Psoas muscle (tissue), 7 donors: ENCODE measurements at regions not wholly inside any gene's neighbourhood (a gene's known extent, or its start where the extent isn't known, plus 50 kb on each side); places are given as distances from the start of the nearest gene placed in this dataset.

Source experiments
- ATAC-seq, 4 donors: fragments of 200-7000 bp; cut with Tn5 transposase; one replicate each; pipeline ENCODE4 v1.9.1; 2020; ENCODE audit warnings: moderate library complexity in 3 of 4, mild to moderate bottlenecking in 2 of 4
- DNase-seq, 2 donors: peaks; one replicate each; pipeline ENCODE4 v3.0.0-alpha.2; 2020
- H3K27ac ChIP-seq: fragments of 200-600 bp; one replicate; pipeline ENCODE4 v1.8.0; 2022
- H3K27me3 ChIP-seq, 3 donors: fragments of 200-600 bp in 1 of 3; one replicate each; pipeline versions ENCODE4 v1.6.1 to v1.8.0; 2013 to 2022; ENCODE audit warnings: low read length in 2 of 3, mild to moderate bottlenecking in 2 of 3, moderate library complexity in 1 of 3; ENCODE audit not compliant: insufficient read depth in 3 of 3
- H3K36me3 ChIP-seq, 2 donors: fragments of 200-600 bp in 1 of 2; one replicate each; pipeline versions ENCODE4 v1.6.1 to v1.8.0; 2013 to 2022; ENCODE audit warnings: low read depth in 1 of 2, mild to moderate bottlenecking in 1 of 2, moderate library complexity in 1 of 2; ENCODE audit not compliant: insufficient read depth in 1 of 2
- H3K4me1 ChIP-seq: fragments of 200-600 bp; one replicate; pipeline ENCODE4 v1.8.0; 2022
- H3K4me3 ChIP-seq: fragments of 200-600 bp; one replicate; pipeline ENCODE4 v1.8.0; 2022; ENCODE audit warnings: mild to moderate bottlenecking
- H3K9me3 ChIP-seq: fragments of 200-600 bp; one replicate; pipeline ENCODE4 v1.8.0; 2022
- CTCF ChIP-seq: fragments of 200-600 bp; IDR thresholded peaks from one replicate; pipeline ENCODE4 v1.8.0; 2022; ENCODE audit warnings: antibody characterized with exemption
- WGBS, 3 donors: extraction: QIAGEN DNeasy Blood & Tissue Kit; methylation state at CpG; one replicate each; pipeline versions ENCODE4 v1.1.6 to v1.1.7; 2013; 5-methylcytosine and 5-hydroxymethylcytosine counted together
- intact Hi-C, 2 donors: fragments of 100-400 bp; cut with DNase I; formaldehyde crosslinking; loops; one replicate each; pipeline versions ENCODE4 v1.11.0 to v1.14.2; 2022
- donor health status: healthy with polysubstance abuse.
- donor health status: DM: no; HTN: no; CAD: no; lungs with moderate emphysema.
- donor health status: Bipolar disorder and iron deficiency.
- donor health status: healthy.
- donor health status: DM: yes; HTN: yes; CAD: no.
- donor health status: DM: no; HTN: no; CAD: no.
- donor health status: DM: yes; HTN: yes; CAD: no.

GRCh38 chr3:30357897-30358296 is 248.5 kb upstream of the TGFBR2 start:
- TF ChIP-seq CTCF = no peak
- no peak overlapping the region for H3K4me3 ChIP-seq
- peaks cover 20% of the 10 kb centered on the region for H3K4me1 ChIP-seq
- DNase-seq (no peak), ATAC-seq (no peak)
- no peaks in the 10 kb centered on the region for H3K9me3 ChIP-seq
- no peaks in the 10 kb centered on the region for H3K36me3 ChIP-seq
- H3K27me3 ChIP-seq = no peaks in the 10 kb centered on the region
- no peak overlapping the region for H3K27ac ChIP-seq
- WGBS, 3 donors = 70 to 85% (median 70%) methylated on average over 2 of the region's 2 CpGs
- intact Hi-C loops = no loop called here

- Histone ChIP-seq H3K27ac (no peak overlapping the region), H3K4me3 (no peak overlapping the region), H3K4me1 (peaks cover 19% of the 10 kb centered on the region), H3K9me3 (no peaks in the 10 kb centered on the region), H3K36me3 (no peaks in the 10 kb centered on the region), H3K27me3 (no peaks in the 10 kb centered on the region)
- intact Hi-C loops = no loop called here
- 83 to 84% (median 83%) methylated on average over 3 of the region's 3 CpGs for WGBS, 3 donors
- ATAC-seq = no peak
- TF ChIP-seq CTCF = no peak
- no peak for DNase-seq
These were observed 247.5 kb upstream of the TGFBR2 start for GRCh38 chr3:30358871-30359270.

- Histone ChIP-seq H3K4me1 (no peaks in the 10 kb centered on the region), H3K27ac (no peak overlapping the region), H3K4me3 (no peak overlapping the region), H3K36me3 (no peaks in the 10 kb centered on the region), H3K9me3 (no peaks in the 10 kb centered on the region), H3K27me3 (no peaks in the 10 kb centered on the region)
- no peak for TF ChIP-seq CTCF
- ATAC-seq (no peak), DNase-seq (no peak)
- intact Hi-C loops = no loop called here
These were observed 237.4 kb upstream of the TGFBR2 start for GRCh38 chr3:30368978-30369377.

- Histone ChIP-seq H3K27me3 (no peaks in the 10 kb centered on the region), H3K4me1 (no peaks in the 10 kb centered on the region), H3K27ac (no peak overlapping the region), H3K36me3 (no peaks in the 10 kb centered on the region), H3K4me3 (no peak overlapping the region), H3K9me3 (no peaks in the 10 kb centered on the region)
- 32 to 37% (median 37%) methylated on average over 5 of the region's 5 CpGs for WGBS, 3 donors
- DNase-seq (no peak), ATAC-seq (no peak)
- no peak for TF ChIP-seq CTCF
- intact Hi-C loops = no loop called here
These were observed 235.6 kb upstream of the TGFBR2 start for GRCh38 chr3:30370681-30371271.

GRCh38 chr3:30372837-30373236 is 233.6 kb upstream of the TGFBR2 start:
- no peak for TF ChIP-seq CTCF
- no peak for ATAC-seq
- no peak overlapping the region for H3K27ac ChIP-seq
- no peaks in the 10 kb centered on the region for H3K27me3 ChIP-seq
- H3K9me3 ChIP-seq = no peaks in the 10 kb centered on the region
- intact Hi-C loops = no loop called here
- no peaks in the 10 kb centered on the region for H3K4me1 ChIP-seq
- DNase-seq = no peak
- H3K36me3 ChIP-seq = no peaks in the 10 kb centered on the region
- WGBS, 3 donors = 54 to 60% (median 59%) methylated on average over 3 of the region's 3 CpGs
- no peak overlapping the region for H3K4me3 ChIP-seq
